HepG2 (cell line): ENCODE measurements at regions not wholly inside any gene's neighbourhood (a gene's known extent, or its start where the extent isn't known, plus 50 kb on each side); places are given as distances from the start of the nearest gene placed in this dataset.

Experiments used
- CBX1 ChIP-seq: IDR thresholded peaks from one replicate; pipeline ENCODE4 v1.6.1; 2016; ENCODE audit warnings: antibody characterized with exemption, low read depth
- CEBPB ChIP-seq: IDR thresholded peaks from 2 replicates; pipeline ENCODE4 v1.6.1; 2011; ENCODE audit warnings: low read depth, low read length, improper control_type of control experiment, borderline replicate concordance
- CENPX ChIP-seq: sonication (generic); formaldehyde crosslinking; IDR thresholded peaks from 2 replicates; pipeline ENCODE4 v1.9.0; 2021; ENCODE audit warnings: mild to moderate bottlenecking, missing genetic modification reagents, moderate library complexity
- EP300 ChIP-seq, 3 experiments: sonication (generic) in 1 of 3; formaldehyde crosslinking in 1 of 3; IDR thresholded peaks; 2 replicates each; pipeline versions ENCODE4 v1.5.1 to v1.6.1; 2011 to 2020; ENCODE audit warnings: low read depth in 2 of 3, low read length in 2 of 3, borderline replicate concordance in 1 of 3, improper control_type of control experiment in 1 of 3, mild to moderate bottlenecking in 1 of 3, missing genetic modification reagents in 1 of 3, moderate library complexity in 1 of 3
- GATAD2A ChIP-seq: IDR thresholded peaks from 2 replicates; pipeline ENCODE4 v1.6.1; 2016
- HDAC2 ChIP-seq: sonication (generic); formaldehyde crosslinking; IDR thresholded peaks from 2 replicates; pipeline ENCODE4 v1.4.0; 2020; ENCODE audit warnings: missing genetic modification reagents
- HOXA5 ChIP-seq: sonication (generic); formaldehyde crosslinking; IDR thresholded peaks from 2 replicates; pipeline ENCODE4 v1.4.0; 2020; ENCODE audit warnings: missing genetic modification reagents
- NBN ChIP-seq: fragments of 450-650 bp; conservative IDR thresholded peaks from 2 replicates; pipeline ENCODE4 v1.6.1; 2017
- NFE2L2 ChIP-seq: fragments of 150-350 bp; IDR thresholded peaks from 2 replicates; pipeline ENCODE4 v1.6.1; 2014; ENCODE audit warnings: low read length
- RXRA ChIP-seq: sonication (generic); formaldehyde crosslinking; IDR thresholded peaks from 2 replicates; pipeline ENCODE4 v1.5.1; 2020; ENCODE audit warnings: missing genetic modification reagents
- SALL1 ChIP-seq: sonication (generic); formaldehyde crosslinking; IDR thresholded peaks from 2 replicates; pipeline ENCODE4 v1.8.0; 2022; ENCODE audit warnings: mild to moderate bottlenecking, missing genetic modification reagents
- SALL2 ChIP-seq: sonication (generic); formaldehyde crosslinking; IDR thresholded peaks from 2 replicates; pipeline ENCODE4 v1.8.1; 2023; ENCODE audit warnings: mild to moderate bottlenecking, missing genetic modification reagents, inconsistent platforms
- SMARCE1 ChIP-seq: fragments of 450-650 bp; IDR thresholded peaks from 2 replicates; pipeline ENCODE4 v1.6.1; 2017; ENCODE audit warnings: borderline replicate concordance
- SOX6 ChIP-seq, 2 experiments: fragments of 450-650 bp in 1 of 2; sonication (generic) in 1 of 2; formaldehyde crosslinking in 1 of 2; IDR thresholded peaks; 2 replicates each; pipeline versions ENCODE4 v1.4.0 to v1.6.1; 2017 to 2020; ENCODE audit warnings: antibody characterized with exemption in 1 of 2, mild to moderate bottlenecking in 1 of 2, missing genetic modification reagents in 1 of 2
- THAP11 ChIP-seq: IDR thresholded peaks from 2 replicates; pipeline ENCODE4 v1.6.1; 2016; ENCODE audit warnings: missing biosample characterization, missing genetic modification reagents
- TSC22D2 ChIP-seq: sonication (generic); formaldehyde crosslinking; IDR thresholded peaks from 2 replicates; pipeline ENCODE4 v1.5.1; 2020; ENCODE audit warnings: missing genetic modification reagents, mild to moderate bottlenecking, borderline replicate concordance
- ZNF207 ChIP-seq: fragments of 450-650 bp; IDR thresholded peaks from 2 replicates; pipeline ENCODE4 v1.6.1; 2016; ENCODE audit warnings: antibody characterized with exemption, borderline replicate concordance
- ZNF317 ChIP-seq: sonication (generic); formaldehyde crosslinking; IDR thresholded peaks from 2 replicates; pipeline ENCODE4 v1.5.0; 2020; ENCODE audit warnings: mild to moderate bottlenecking, missing genetic modification reagents
- ZNF33A ChIP-seq: sonication (generic); formaldehyde crosslinking; IDR thresholded peaks from 2 replicates; pipeline ENCODE4 v1.5.1; 2020; ENCODE audit warnings: missing genetic modification reagents, mild to moderate bottlenecking, moderate library complexity, borderline replicate concordance
- ZNF547 ChIP-seq: sonication (generic); formaldehyde crosslinking; IDR thresholded peaks from 2 replicates; pipeline ENCODE4 v1.5.1; 2020; ENCODE audit warnings: mild to moderate bottlenecking, missing genetic modification reagents
- ZNF749 ChIP-seq: sonication (generic); formaldehyde crosslinking; IDR thresholded peaks from 2 replicates; pipeline ENCODE4 v1.8.0; 2022; ENCODE audit warnings: mild to moderate bottlenecking, missing genetic modification reagents, moderate library complexity, borderline replicate concordance
- ZNF83 ChIP-seq: sonication (generic); formaldehyde crosslinking; IDR thresholded peaks from 2 replicates; pipeline ENCODE4 v1.4.0; 2020; ENCODE audit warnings: missing genetic modification reagents, mild to moderate bottlenecking, borderline replicate concordance
- TF ChIP-seq, protein P1 (sequence below): sonication (generic); formaldehyde crosslinking; IDR thresholded peaks from 2 replicates; pipeline ENCODE4 v1.9.0; 2022; ENCODE audit warnings: low read depth, missing genetic modification reagents
- TF ChIP-seq, protein P2 (sequence below): sonication (generic); formaldehyde crosslinking; IDR thresholded peaks from 2 replicates; pipeline ENCODE4 v1.4.0; 2020; ENCODE audit warnings: missing genetic modification reagents, borderline replicate concordance
- TF ChIP-seq, protein P3 (sequence below): sonication (generic); formaldehyde crosslinking; IDR thresholded peaks from 2 replicates; pipeline ENCODE4 v1.4.0; 2020; ENCODE audit warnings: missing genetic modification reagents, mild to moderate bottlenecking, borderline replicate concordance
- TF ChIP-seq, protein P4 (sequence below): sonication (generic); IDR thresholded peaks from 2 replicates; pipeline ENCODE4 v1.6.1; 2016; ENCODE audit warnings: low read depth, borderline replicate concordance

DNA sequence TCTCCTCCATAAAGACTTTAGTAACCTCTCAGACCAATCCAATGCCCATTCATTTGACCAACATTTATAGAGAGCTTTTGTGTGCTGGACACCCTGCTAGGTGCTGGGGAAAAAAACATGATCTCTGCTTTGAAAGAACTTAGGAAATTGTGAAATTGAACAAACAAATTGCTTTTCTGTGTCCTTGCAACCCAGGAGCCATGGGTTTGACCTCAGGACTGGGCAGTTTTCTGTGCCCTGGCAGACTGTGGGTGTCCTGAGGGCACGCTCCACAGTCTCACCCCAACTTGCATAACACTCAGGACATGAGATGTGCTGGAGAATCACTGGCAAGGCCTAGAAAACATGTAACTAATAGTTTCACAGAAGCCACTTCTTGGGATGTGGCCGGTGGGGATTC is 429.1 kb upstream of the ZMIZ1 start (continued):
- no peak for TF ChIP-seq ZNF83 (CRISPR knock-in tag)
- TF ChIP-seq RXRA (CRISPR knock-in tag), result 0 out of 2 replicates have a peak, but pooled peaks have one; percentile 24
- TF ChIP-seq HOXA5, result no peak
- TF ChIP-seq ZNF749 (CRISPR knock-in tag), result no peak
- TF ChIP-seq, protein P1, sequence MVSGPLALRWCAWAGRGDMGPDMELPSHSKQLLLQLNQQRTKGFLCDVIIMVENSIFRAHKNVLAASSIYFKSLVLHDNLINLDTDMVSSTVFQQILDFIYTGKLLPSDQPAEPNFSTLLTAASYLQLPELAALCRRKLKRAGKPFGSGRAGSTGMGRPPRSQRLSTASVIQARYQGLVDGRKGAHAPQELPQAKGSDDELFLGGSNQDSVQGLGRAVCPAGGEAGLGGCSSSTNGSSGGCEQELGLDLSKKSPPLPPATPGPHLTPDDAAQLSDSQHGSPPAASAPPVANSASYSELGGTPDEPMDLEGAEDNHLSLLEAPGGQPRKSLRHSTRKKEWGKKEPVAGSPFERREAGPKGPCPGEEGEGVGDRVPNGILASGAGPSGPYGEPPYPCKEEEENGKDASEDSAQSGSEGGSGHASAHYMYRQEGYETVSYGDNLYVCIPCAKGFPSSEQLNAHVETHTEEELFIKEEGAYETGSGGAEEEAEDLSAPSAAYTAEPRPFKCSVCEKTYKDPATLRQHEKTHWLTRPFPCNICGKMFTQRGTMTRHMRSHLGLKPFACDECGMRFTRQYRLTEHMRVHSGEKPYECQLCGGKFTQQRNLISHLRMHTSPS (CRISPR knock-in tag), result peak; percentile 94
- TF ChIP-seq NFE2L2, result no peak
- no peak for TF ChIP-seq SMARCE1
- peak; percentile 51; the same call in 1 of the 2 replicates for TF ChIP-seq SALL1 (CRISPR knock-in tag)
- TF ChIP-seq HDAC2, result peak; percentile 33; the same call in 1 of the 2 replicates
- TF ChIP-seq ZNF547, result no peak
- 0 out of 2 replicates have a peak, but pooled peaks have one; percentile 24 for TF ChIP-seq ZNF317
- no peak for TF ChIP-seq SALL2 (CRISPR knock-in tag)
- TF ChIP-seq ZNF33A (CRISPR knock-in tag), result no peak
- TF ChIP-seq, protein P2, sequence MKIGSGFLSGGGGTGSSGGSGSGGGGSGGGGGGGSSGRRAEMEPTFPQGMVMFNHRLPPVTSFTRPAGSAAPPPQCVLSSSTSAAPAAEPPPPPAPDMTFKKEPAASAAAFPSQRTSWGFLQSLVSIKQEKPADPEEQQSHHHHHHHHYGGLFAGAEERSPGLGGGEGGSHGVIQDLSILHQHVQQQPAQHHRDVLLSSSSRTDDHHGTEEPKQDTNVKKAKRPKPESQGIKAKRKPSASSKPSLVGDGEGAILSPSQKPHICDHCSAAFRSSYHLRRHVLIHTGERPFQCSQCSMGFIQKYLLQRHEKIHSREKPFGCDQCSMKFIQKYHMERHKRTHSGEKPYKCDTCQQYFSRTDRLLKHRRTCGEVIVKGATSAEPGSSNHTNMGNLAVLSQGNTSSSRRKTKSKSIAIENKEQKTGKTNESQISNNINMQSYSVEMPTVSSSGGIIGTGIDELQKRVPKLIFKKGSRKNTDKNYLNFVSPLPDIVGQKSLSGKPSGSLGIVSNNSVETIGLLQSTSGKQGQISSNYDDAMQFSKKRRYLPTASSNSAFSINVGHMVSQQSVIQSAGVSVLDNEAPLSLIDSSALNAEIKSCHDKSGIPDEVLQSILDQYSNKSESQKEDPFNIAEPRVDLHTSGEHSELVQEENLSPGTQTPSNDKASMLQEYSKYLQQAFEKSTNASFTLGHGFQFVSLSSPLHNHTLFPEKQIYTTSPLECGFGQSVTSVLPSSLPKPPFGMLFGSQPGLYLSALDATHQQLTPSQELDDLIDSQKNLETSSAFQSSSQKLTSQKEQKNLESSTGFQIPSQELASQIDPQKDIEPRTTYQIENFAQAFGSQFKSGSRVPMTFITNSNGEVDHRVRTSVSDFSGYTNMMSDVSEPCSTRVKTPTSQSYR (CRISPR knock-in tag), result no peak
- no peak for TF ChIP-seq CBX1
- TF ChIP-seq, protein P3, sequence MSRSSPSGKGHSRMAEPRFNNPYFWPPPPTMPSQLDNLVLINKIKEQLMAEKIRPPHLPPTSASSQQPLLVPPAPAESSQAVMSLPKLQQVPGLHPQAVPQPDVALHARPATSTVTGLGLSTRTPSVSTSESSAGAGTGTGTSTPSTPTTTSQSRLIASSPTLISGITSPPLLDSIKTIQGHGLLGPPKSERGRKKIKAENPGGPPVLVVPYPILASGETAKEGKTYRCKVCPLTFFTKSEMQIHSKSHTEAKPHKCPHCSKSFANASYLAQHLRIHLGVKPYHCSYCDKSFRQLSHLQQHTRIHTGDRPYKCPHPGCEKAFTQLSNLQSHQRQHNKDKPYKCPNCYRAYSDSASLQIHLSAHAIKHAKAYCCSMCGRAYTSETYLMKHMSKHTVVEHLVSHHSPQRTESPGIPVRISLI, result peak; percentile 55; the same call in 1 of the 2 replicates
- TF ChIP-seq CEBPB, result peak; percentile 49; the same call in 1 of the 2 replicates
- TF ChIP-seq GATAD2A (CRISPR knock-in tag), result peak; percentile 65
- TF ChIP-seq ZNF207, result no peak
- TF ChIP-seq NBN, result no peak
- TF ChIP-seq CENPX (CRISPR knock-in tag), result no peak
- TF ChIP-seq, protein P4, sequence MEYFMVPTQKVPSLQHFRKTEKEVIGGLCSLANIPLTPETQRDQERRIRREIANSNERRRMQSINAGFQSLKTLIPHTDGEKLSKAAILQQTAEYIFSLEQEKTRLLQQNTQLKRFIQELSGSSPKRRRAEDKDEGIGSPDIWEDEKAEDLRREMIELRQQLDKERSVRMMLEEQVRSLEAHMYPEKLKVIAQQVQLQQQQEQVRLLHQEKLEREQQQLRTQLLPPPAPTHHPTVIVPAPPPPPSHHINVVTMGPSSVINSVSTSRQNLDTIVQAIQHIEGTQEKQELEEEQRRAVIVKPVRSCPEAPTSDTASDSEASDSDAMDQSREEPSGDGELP, result no peak
- TF ChIP-seq THAP11 (CRISPR knock-in tag), result no peak
- peak in 1 of 2 experiments; percentile 27; a peak in 1 of 4 replicates for TF ChIP-seq EP300 (IDR thresholded peaks at IDR 0.05; ENCODE audit: low read depth in 2 of 2, low read length in 2 of 2)
- no peak for TF ChIP-seq EP300 (CRISPR knock-in tag; IDR thresholded peaks at IDR 0.05; ENCODE audit: borderline replicate concordance)
- no peak for TF ChIP-seq TSC22D2 (CRISPR knock-in tag)
- no peak for TF ChIP-seq SOX6 (IDR thresholded peaks at IDR 0.05)
- peak; percentile 29; the same call in 1 of the 2 replicates for TF ChIP-seq SOX6 (CRISPR knock-in tag; IDR thresholded peaks at IDR 0.05)
